Liver (tissue), 8 donors: ENCODE measurements at regions not wholly inside any gene's neighbourhood (a gene's known extent, or its start where the extent isn't known, plus 50 kb on each side); places are given as distances from the start of the nearest gene placed in this dataset.

Experiments used
- DNase-seq: peaks from one replicate; pipeline ENCODE4 v3.0.0-alpha.2; 2017; ENCODE audit warnings: low spot score
- H3K27ac ChIP-seq, 2 donors: one replicate each; pipeline ENCODE4 v1.7.0; 2013; ENCODE audit warnings: inconsistent platforms in 2 of 2, low read length in 2 of 2, control low read depth in 1 of 2, low read depth in 1 of 2, mild to moderate bottlenecking in 1 of 2
- H3K27me3 ChIP-seq, 4 donors: one replicate each; pipeline versions ENCODE4 v1.6.1 to v1.7.0; 2013; ENCODE audit warnings: low read length in 3 of 4, inconsistent platforms in 1 of 4, mild to moderate bottlenecking in 1 of 4, moderate library complexity in 1 of 4; ENCODE audit not compliant: control insufficient read depth in 4 of 4, insufficient read depth in 4 of 4
- H3K36me3 ChIP-seq, 4 donors: one replicate each; pipeline versions ENCODE4 v1.6.1 to v1.7.0; 2013; ENCODE audit warnings: low read length in 3 of 4, mild to moderate bottlenecking in 3 of 4, low read depth in 1 of 4, moderate library complexity in 1 of 4; ENCODE audit not compliant: control insufficient read depth in 4 of 4, insufficient read depth in 3 of 4
- H3K4me1 ChIP-seq, 4 donors: one replicate each; pipeline versions ENCODE4 v1.6.1 to v1.7.0; 2013; ENCODE audit warnings: low read length in 3 of 4, mild to moderate bottlenecking in 3 of 4, moderate library complexity in 1 of 4; ENCODE audit not compliant: control insufficient read depth in 4 of 4, insufficient read depth in 4 of 4
- H3K4me3 ChIP-seq, 3 donors: one replicate each; pipeline versions ENCODE4 v1.6.1 to v1.7.0; 2013; ENCODE audit warnings: low read length in 3 of 3, control low read depth in 1 of 3, low read depth in 1 of 3, mild to moderate bottlenecking in 1 of 3
- H3K9ac ChIP-seq, 2 donors: one replicate each; pipeline ENCODE4 v1.7.0; 2013; ENCODE audit warnings: low read length in 2 of 2, mild to moderate bottlenecking in 2 of 2, moderate library complexity in 2 of 2, control low read depth in 1 of 2, low read depth in 1 of 2
- H3K9me3 ChIP-seq, 4 donors: one replicate each; pipeline versions ENCODE4 v1.6.1 to v1.7.0; 2013; ENCODE audit warnings: low read length in 3 of 4; ENCODE audit not compliant: control insufficient read depth in 4 of 4
- CTCF ChIP-seq: fragments of 150-350 bp; IDR thresholded peaks from 2 replicates; pipeline ENCODE4 v1.5.1; 2017; ENCODE audit warnings: improper control_type of control experiment, low read depth, low read length; ENCODE audit not compliant: missing input control
- FOXA1 ChIP-seq: IDR thresholded peaks from 2 replicates; pipeline ENCODE4 v1.6.1; 2016; ENCODE audit warnings: antibody characterized with exemption
- GABPA ChIP-seq, 2 donors: IDR thresholded peaks in 1 of 2; conservative IDR thresholded peaks in 1 of 2; 2 replicates each; pipeline ENCODE4 v1.6.1; 2016; ENCODE audit warnings: antibody characterized with exemption in 2 of 2, mild to moderate bottlenecking in 1 of 2, moderate library complexity in 1 of 2
- HNF4A ChIP-seq, 2 donors: conservative IDR thresholded peaks; 2 replicates each; pipeline ENCODE4 v1.6.1; 2016; ENCODE audit warnings: antibody characterized with exemption in 2 of 2, mild to moderate bottlenecking in 2 of 2
- HNF4G ChIP-seq: IDR thresholded peaks from 2 replicates; pipeline ENCODE4 v1.6.1; 2016; ENCODE audit warnings: antibody characterized with exemption
- JUND ChIP-seq, 2 donors: IDR thresholded peaks; 2 replicates each; pipeline ENCODE4 v1.6.1; 2016; ENCODE audit warnings: antibody characterized with exemption in 2 of 2
- MAX ChIP-seq: IDR thresholded peaks from 2 replicates; pipeline ENCODE4 v1.6.1; 2016; ENCODE audit warnings: antibody characterized with exemption
- NR2F2 ChIP-seq: IDR thresholded peaks from 2 replicates; pipeline ENCODE4 v1.6.1; 2016; ENCODE audit warnings: antibody characterized with exemption
- RAD21 ChIP-seq, 2 donors: IDR thresholded peaks; 2 replicates each; pipeline ENCODE4 v1.6.1; 2016; ENCODE audit warnings: antibody characterized with exemption in 2 of 2, mild to moderate bottlenecking in 2 of 2
- SP1 ChIP-seq: IDR thresholded peaks from 2 replicates; pipeline ENCODE4 v1.6.1; 2018; ENCODE audit warnings: antibody characterized with exemption, mild to moderate bottlenecking
- YY1 ChIP-seq: IDR thresholded peaks from 2 replicates; pipeline ENCODE4 v1.6.1; 2016; ENCODE audit warnings: antibody characterized with exemption, mild to moderate bottlenecking
- ZBTB33 ChIP-seq: IDR thresholded peaks from 2 replicates; pipeline ENCODE4 v1.6.1; 2016; ENCODE audit warnings: antibody characterized with exemption
- WGBS: extraction: QIAGEN DNeasy Blood & Tissue Kit; methylation state at CpG from one replicate; pipeline ENCODE4 v1.1.7; 2013; 5-methylcytosine and 5-hydroxymethylcytosine counted together
- TF ChIP-seq, protein P1 (sequence below): IDR thresholded peaks from 2 replicates; pipeline ENCODE4 v1.6.1; 2016; ENCODE audit warnings: antibody characterized with exemption, mild to moderate bottlenecking
- donor health status: healthy.
- donor health status: healthy.
- donor health status: healthy.
- donor health status: healthy.
- donor health status: healthy.

DNA sequence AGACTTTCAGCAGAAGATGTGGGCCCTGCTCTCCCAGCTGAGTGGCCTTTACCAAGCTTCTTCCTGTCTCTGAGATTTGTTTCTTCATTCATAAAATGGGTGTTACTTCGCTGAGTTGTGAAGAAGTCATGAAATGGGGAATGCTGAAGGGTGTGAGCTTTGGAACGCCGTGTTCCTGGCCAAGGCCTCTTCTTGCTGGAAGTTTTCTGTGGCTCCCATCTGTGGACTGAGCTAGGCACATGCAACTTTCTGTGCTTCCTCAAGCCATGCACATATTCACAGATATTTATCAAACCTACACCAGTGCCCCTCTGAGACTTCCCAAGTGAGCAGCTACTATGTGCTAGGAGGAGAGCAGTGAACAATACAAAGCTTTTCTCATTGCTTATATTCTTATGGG lies 106.3 kb upstream of the JUN start (continued):
- TF ChIP-seq, protein P1, sequence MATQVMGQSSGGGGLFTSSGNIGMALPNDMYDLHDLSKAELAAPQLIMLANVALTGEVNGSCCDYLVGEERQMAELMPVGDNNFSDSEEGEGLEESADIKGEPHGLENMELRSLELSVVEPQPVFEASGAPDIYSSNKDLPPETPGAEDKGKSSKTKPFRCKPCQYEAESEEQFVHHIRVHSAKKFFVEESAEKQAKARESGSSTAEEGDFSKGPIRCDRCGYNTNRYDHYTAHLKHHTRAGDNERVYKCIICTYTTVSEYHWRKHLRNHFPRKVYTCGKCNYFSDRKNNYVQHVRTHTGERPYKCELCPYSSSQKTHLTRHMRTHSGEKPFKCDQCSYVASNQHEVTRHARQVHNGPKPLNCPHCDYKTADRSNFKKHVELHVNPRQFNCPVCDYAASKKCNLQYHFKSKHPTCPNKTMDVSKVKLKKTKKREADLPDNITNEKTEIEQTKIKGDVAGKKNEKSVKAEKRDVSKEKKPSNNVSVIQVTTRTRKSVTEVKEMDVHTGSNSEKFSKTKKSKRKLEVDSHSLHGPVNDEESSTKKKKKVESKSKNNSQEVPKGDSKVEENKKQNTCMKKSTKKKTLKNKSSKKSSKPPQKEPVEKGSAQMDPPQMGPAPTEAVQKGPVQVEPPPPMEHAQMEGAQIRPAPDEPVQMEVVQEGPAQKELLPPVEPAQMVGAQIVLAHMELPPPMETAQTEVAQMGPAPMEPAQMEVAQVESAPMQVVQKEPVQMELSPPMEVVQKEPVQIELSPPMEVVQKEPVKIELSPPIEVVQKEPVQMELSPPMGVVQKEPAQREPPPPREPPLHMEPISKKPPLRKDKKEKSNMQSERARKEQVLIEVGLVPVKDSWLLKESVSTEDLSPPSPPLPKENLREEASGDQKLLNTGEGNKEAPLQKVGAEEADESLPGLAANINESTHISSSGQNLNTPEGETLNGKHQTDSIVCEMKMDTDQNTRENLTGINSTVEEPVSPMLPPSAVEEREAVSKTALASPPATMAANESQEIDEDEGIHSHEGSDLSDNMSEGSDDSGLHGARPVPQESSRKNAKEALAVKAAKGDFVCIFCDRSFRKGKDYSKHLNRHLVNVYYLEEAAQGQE, result no peak
- no peak for TF ChIP-seq YY1
- TF ChIP-seq MAX, result no peak
- no peak for TF ChIP-seq SP1
- no peak for TF ChIP-seq GABPA (IDR thresholded peaks at IDR 0.05 in 1 of 2, conservative IDR thresholded peaks at IDR 0.05 in 1 of 2)

DNA sequence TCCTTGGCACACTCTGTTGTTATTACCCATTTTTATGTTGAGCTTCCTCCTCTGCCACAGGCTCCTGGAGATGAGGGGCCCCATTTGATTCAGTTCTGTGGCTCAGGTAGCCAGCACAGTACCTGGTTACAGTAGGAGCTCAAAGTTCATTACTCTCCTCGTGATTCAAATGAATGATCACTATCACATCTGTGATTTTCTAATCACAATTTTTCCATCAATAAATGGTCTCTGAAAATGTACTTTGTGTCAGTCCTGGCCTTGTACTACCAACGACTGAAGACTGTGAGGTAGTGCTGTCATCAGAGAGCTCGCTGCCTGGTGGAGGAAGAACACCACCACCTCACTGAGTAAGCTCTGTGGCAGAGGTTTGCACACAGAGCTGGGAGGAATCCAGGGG lies 106.8 kb upstream of the JUN start:
- Histone ChIP-seq H3K4me1 (peaks cover 0 to 6% (median 3%) of the 10 kb centered on the region in 4 donors), H3K36me3 (no peaks in the 10 kb centered on the region), H3K27ac (no peak overlapping the region), H3K9ac (no peak overlapping the region), H3K4me3 (no peak overlapping the region), H3K9me3 (no peaks in the 10 kb centered on the region), H3K27me3 (no peaks in the 10 kb centered on the region)
- WGBS, result 89% methylated on average over 3 of the region's 3 CpGs
- no peak for DNase-seq
- TF ChIP-seq FOXA1, result no peak
- no peak for TF ChIP-seq HNF4A (conservative IDR thresholded peaks at IDR 0.05)
- no peak for TF ChIP-seq CTCF
- TF ChIP-seq HNF4G, result no peak
- no peak for TF ChIP-seq GABPA (IDR thresholded peaks at IDR 0.05 in 1 of 2, conservative IDR thresholded peaks at IDR 0.05 in 1 of 2)
- TF ChIP-seq, protein P1, result no peak
- no peak for TF ChIP-seq RAD21 (IDR thresholded peaks at IDR 0.05)
- no peak for TF ChIP-seq JUND (IDR thresholded peaks at IDR 0.05)
- no peak for TF ChIP-seq NR2F2
- no peak for TF ChIP-seq ZBTB33
